GM12865 (cell line): ENCODE measurements at regions not wholly inside any gene's neighbourhood (a gene's known extent, or its start where the extent isn't known, plus 50 kb on each side); places are given as distances from the start of the nearest gene placed in this dataset.

ENCODE experiments used
- DNase-seq: peaks from one replicate; pipeline ENCODE4 v3.0.0; 2010; ENCODE audit warnings: low read depth
- H3K4me3 ChIP-seq: 2 replicates; pipeline ENCODE4 v1.5.1; 2011; ENCODE audit warnings: mild to moderate bottlenecking, low read depth, low read length, control low read depth
- TF ChIP-seq, protein P1 (sequence below): IDR thresholded peaks from 2 replicates; pipeline ENCODE4 v1.5.1; 2011; ENCODE audit warnings: low read length, control low read depth, low read depth, inconsistent platforms; ENCODE audit not compliant: insufficient read depth; ENCODE audit errors: missing control alignments

DNA sequence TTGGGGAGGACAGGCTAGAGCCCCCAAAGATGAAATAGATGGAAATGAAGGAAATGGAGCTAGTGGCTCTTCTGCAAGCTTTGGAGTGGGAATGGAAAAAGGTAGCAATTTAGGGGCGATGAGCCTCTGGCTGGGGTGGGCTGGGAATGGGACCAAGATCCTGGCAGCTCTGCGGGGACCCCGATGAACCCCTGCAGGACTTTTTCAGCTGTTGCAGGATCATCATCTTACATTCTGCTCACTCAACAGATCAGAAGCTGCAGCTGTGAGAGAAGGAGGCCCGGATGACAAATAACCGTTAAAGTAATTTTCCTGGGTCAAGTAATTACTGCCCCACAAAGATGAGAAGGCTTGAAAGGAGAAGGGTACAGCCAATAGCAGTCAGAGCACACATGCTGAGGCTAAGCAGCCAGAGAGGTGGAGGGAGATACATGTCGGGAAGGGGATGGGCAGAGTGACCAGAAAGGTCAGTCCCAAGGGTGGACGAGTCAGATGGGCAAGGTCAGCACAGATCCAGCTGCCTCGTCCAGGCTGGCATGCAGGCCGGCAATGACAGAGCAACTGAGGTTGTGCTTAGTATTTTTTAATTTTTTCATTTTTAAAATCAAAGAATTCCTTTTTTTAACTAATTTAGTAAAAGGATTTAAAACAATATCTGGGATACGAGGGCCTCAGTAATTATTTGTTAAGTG is 245.0 kb upstream of the RAB6C start:
- H3K4me3 ChIP-seq: no peak overlapping the region
- TF ChIP-seq, protein P1, sequence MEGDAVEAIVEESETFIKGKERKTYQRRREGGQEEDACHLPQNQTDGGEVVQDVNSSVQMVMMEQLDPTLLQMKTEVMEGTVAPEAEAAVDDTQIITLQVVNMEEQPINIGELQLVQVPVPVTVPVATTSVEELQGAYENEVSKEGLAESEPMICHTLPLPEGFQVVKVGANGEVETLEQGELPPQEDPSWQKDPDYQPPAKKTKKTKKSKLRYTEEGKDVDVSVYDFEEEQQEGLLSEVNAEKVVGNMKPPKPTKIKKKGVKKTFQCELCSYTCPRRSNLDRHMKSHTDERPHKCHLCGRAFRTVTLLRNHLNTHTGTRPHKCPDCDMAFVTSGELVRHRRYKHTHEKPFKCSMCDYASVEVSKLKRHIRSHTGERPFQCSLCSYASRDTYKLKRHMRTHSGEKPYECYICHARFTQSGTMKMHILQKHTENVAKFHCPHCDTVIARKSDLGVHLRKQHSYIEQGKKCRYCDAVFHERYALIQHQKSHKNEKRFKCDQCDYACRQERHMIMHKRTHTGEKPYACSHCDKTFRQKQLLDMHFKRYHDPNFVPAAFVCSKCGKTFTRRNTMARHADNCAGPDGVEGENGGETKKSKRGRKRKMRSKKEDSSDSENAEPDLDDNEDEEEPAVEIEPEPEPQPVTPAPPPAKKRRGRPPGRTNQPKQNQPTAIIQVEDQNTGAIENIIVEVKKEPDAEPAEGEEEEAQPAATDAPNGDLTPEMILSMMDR: no peak
- DNase-seq: no peak

DNA sequence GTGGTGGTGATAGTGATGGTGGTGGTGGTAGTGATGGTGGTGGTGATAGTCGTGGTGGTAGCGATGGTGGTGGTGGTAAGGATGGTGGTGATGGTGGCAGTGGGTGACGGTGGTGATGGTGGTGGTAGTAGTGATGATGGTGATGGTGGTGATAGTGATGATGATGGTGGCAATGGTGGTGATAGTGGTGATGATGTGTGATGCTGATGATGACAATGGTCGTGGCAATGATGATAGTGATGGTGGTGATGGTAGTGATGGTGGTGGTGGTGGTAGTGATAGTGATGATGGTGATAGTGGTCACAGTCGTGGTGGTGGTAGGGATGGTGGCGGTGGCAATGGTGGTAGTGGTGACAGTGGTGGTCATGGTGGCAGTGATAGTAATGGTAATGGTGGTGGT is 243.9 kb upstream of the RAB6C start:
- H3K4me3 ChIP-seq: no peak overlapping the region
- TF ChIP-seq, protein P1: no peak
- DNase-seq: no peak

DNA sequence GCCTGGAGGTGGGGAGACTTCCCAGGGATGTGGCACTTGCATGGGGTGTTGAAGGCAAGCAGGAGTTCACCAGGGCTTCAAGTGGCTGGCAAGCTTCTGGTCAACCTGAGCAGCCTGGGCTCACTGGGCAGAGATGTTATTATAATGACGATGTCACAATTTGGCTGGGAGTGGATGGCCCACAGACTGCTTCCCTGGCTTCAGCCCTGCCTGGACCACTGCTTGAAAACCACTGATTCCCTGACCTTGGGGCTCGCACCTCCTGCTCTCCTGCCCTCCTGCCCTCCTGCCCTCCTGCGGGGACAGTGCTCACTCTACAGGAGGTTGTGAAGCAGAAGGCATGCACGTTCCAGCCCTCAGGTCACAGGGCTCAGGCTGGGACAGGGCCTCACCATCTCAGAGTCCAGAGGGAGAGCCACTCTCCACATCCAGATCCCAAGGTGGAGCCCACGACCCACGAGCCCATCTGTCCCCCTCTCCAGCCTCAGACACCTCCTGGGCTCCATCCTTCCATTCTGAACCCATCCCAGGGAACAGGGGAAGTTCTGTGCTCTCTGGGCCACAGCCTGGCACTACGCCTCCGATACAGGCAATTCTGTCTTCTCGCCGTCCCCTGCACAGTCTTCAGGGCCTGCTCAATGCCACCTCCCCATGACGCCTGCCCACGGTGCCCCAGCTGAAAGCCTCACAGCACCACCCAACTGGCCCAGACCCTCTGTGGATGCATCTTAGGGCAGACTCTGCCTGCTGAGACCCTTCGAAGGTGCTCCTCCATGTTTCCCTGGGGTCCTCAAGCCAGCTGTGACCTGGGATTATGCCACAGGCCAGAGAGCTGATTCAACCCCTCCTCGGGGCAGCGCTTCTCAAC is 241.6 kb upstream of the RAB6C start:
- TF ChIP-seq, protein P1: no peak

DNA sequence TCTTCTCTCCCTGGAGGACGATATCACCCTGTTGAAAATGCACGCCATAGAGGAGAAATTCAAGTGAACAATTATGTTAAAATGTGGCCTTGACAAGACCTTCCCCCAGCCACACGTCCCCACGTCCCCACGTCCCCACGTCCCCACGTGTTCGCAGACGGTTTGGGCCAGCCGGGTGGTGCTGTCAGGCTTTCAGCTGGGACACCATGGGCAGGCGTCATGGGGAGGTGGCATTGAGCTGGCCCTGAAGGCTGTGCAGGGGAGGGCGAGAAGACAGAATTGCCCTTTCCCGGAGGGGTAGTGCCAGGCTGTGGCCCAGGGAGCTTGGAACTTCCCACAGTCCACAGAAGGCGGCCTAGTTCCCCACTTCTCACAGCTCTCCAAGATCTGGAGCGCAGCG is 240.7 kb upstream of the RAB6C start:
- TF ChIP-seq, protein P1: no peak
- no peak for DNase-seq
- no peak overlapping the region for H3K4me3 ChIP-seq

More for the DNA sequence above, 241.6 kb upstream of the RAB6C start:
- H3K4me3 ChIP-seq: no peak overlapping the region
- no peak for DNase-seq

DNA sequence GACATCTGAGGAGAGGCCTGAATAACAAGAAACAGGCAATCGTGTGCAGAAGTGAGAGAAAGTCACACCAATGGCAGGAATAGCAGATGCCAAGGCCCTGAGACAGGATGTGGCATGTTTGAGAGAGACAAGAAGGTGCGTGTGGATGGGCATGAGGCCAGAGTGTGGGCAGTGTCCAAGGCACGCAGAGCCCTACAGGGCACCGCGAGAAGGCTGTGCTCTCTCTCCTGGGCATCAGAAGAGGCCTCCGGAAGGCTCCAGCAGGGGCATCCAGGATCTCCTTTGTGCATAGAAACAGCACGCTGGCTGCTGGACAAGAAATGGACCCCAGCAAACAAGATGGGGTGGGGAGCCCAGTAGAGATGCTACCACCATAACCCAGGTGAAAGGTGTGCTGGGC is 239.0 kb upstream of the RAB6C start:
- TF ChIP-seq, protein P1: no peak
- H3K4me3 ChIP-seq: no peak overlapping the region
- no peak for DNase-seq

DNA sequence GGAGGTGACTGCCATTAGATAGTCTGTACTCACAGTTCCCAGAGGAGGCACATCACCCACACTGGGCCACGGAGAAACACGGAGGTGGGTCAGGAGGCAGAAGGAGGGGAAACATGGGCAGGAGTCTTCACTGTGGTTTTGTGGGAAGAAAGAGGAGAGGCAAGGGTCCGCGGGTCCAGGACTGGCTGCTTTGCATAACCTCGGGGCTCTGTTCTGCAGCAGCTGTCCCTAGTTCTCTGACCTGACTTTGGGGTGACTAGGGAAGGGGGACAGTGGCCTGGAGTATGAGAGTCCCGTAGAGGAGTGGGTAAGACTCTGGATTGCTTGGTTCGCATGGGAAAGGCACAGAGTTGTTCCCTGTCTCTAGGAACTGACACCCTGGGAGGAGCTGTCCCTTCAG is 238.3 kb upstream of the RAB6C start:
- no peak for DNase-seq
- TF ChIP-seq, protein P1: no peak
- no peak overlapping the region for H3K4me3 ChIP-seq
